Stimulated activated memory B cell treated with anti-CD40 and anti-IgM and Interleukin-4, amounts not matched to agents 10 μg/mL and 1 μg/mL and 100 μg/mL, for 72 hours (primary cell): ENCODE measurements at regions not wholly inside any gene's neighbourhood (a gene's known extent, or its start where the extent isn't known, plus 50 kb on each side); places are given as distances from the start of the nearest gene placed in this dataset.

Source experiments
- ATAC-seq: fragments of 150-1000 bp; cut with Tn5 transposase; 2 replicates; pipeline ENCODE4 v1.10.0; 2021
- H3K27ac Mint-ChIP-seq: one replicate; pipeline ENCODE4 v1.8.0; 2022; ENCODE audit warnings: mild to moderate bottlenecking, mixed read lengths
- H3K27me3 Mint-ChIP-seq: one replicate; pipeline ENCODE4 v1.8.0; 2022; ENCODE audit warnings: mixed read lengths
- H3K36me3 Mint-ChIP-seq: one replicate; pipeline ENCODE4 v1.8.0; 2022; ENCODE audit warnings: mixed read lengths
- H3K4me1 Mint-ChIP-seq: one replicate; pipeline ENCODE4 v1.8.0; 2022; ENCODE audit warnings: mixed read lengths
- H3K4me3 Mint-ChIP-seq: one replicate; pipeline ENCODE4 v1.8.0; 2022; ENCODE audit warnings: mild to moderate bottlenecking, moderate library complexity, mixed read lengths
- H3K9me3 Mint-ChIP-seq: one replicate; pipeline ENCODE4 v1.8.0; 2022; ENCODE audit warnings: mixed read lengths

GRCh38 chr1:184221087-184221486 lies 165.7 kb upstream of the C1orf21 start:
- Mint-ChIP-seq H3K4me1 (no peaks in the 10 kb centered on the region), H3K36me3 (no peaks in the 10 kb centered on the region), H3K9me3 (no peaks in the 10 kb centered on the region), H3K4me3 (no peak overlapping the region), H3K27ac (no peak overlapping the region), H3K27me3 (peaks cover 19% of the 10 kb centered on the region)
- no peak for ATAC-seq

DNA sequence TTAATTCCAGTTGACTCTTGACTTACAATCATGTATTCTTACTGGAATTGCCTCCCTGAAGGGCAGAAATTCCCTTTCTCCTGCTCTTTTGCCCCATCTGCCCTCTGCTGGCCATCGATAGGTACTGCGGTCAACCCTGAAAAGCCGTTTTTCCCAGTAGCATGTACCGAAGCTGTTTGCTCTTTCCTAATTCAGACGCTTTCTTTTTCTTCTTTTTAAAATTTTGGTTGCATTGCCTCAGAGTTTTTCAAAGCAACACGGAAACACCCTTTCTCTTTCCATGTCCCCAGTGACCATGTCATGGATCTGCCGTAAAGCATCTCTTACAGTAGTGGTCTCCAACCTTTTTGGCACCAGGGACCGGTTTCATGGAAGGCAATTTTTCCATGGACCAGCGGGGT lies 164.2 kb upstream of the C1orf21 start:
- ATAC-seq: no peak
- peaks cover 7% of the 10 kb centered on the region for H3K27me3 Mint-ChIP-seq
- H3K9me3 Mint-ChIP-seq: no peaks in the 10 kb centered on the region
- no peak overlapping the region for H3K4me3 Mint-ChIP-seq
- no peak overlapping the region for H3K27ac Mint-ChIP-seq
- no peaks in the 10 kb centered on the region for H3K36me3 Mint-ChIP-seq
- no peaks in the 10 kb centered on the region for H3K4me1 Mint-ChIP-seq

GRCh38 chr1:184223216-184223615 lies 163.6 kb upstream of the C1orf21 start:
- Mint-ChIP-seq H3K36me3 (no peaks in the 10 kb centered on the region), H3K4me3 (no peak overlapping the region), H3K4me1 (no peaks in the 10 kb centered on the region), H3K27me3 (peaks cover 7% of the 10 kb centered on the region), H3K9me3 (no peaks in the 10 kb centered on the region), H3K27ac (no peak overlapping the region)
- ATAC-seq: no peak

GRCh38 chr1:184225283-184226099 lies 161.3 kb upstream of the C1orf21 start:
- ATAC-seq: no peak
- peaks cover 7% of the 10 kb centered on the region for H3K27me3 Mint-ChIP-seq
- H3K4me3 Mint-ChIP-seq: no peak overlapping the region
- H3K4me1 Mint-ChIP-seq: no peaks in the 10 kb centered on the region
- no peak overlapping the region for H3K27ac Mint-ChIP-seq
- H3K9me3 Mint-ChIP-seq: peaks cover 2% of the 10 kb centered on the region
- H3K36me3 Mint-ChIP-seq: no peaks in the 10 kb centered on the region

DNA sequence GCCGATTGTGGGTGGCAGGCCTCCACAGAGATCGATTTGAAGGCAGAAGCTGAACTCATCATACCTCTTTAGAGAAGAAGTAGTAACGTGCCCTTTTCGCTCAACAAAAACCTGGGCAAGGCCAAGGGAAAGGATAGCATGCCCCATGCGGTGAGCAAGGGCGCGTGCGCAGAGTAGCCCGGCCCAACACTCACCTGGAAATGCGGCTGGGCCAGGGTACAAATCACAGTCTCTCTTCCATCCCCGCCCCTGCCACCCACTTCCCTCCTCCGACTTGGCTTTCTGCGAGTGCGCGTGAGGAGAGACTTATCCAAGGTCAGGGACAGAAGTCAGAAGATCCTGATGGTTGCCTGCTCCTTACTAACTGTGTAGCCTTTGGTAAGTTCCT lies 160.7 kb upstream of the C1orf21 start:
- Mint-ChIP-seq H3K27me3 (peaks cover 7% of the 10 kb centered on the region), H3K4me1 (no peaks in the 10 kb centered on the region), H3K27ac (no peak overlapping the region), H3K36me3 (no peaks in the 10 kb centered on the region), H3K9me3 (peaks cover 2% of the 10 kb centered on the region), H3K4me3 (no peak overlapping the region)
- ATAC-seq: no peak

- H3K4me1 Mint-ChIP-seq: no peaks in the 10 kb centered on the region
- no peak overlapping the region for H3K4me3 Mint-ChIP-seq
- peaks cover 2% of the 10 kb centered on the region for H3K9me3 Mint-ChIP-seq
- H3K36me3 Mint-ChIP-seq: no peaks in the 10 kb centered on the region
- H3K27ac Mint-ChIP-seq: no peak overlapping the region
- no peak for ATAC-seq
- H3K27me3 Mint-ChIP-seq: peaks cover 6% of the 10 kb centered on the region
Measured at GRCh38 chr1:184228558-184228957, 158.3 kb upstream of the C1orf21 start.

DNA sequence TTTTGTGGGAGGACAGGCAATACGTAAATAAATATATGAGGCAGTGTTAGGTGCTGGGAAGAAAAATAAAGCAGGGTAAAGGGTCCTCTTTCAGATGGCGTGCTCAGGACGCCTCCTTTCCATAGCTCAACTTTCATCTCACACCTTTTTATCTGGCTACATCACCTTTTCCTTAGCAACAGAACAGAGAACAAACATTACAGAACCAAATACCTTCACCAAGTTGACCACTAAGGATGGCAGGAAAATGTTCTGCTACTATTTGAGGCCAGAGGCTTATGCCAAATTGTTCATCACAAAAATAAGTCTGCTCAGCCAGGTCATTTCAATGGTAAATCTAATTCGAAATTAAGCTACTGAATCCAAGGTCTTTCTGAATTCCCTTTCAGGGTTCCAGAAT lies 149.2 kb upstream of the C1orf21 start:
- no peak overlapping the region for H3K27ac Mint-ChIP-seq
- no peak for ATAC-seq
- no peaks in the 10 kb centered on the region for H3K4me1 Mint-ChIP-seq
- H3K36me3 Mint-ChIP-seq: no peaks in the 10 kb centered on the region
- peaks cover 4% of the 10 kb centered on the region for H3K9me3 Mint-ChIP-seq
- H3K27me3 Mint-ChIP-seq: peaks cover 14% of the 10 kb centered on the region
- no peak overlapping the region for H3K4me3 Mint-ChIP-seq

GRCh38 chr1:184241446-184241845 lies 145.4 kb upstream of the C1orf21 start:
- ATAC-seq: no peak
- Mint-ChIP-seq H3K27ac (no peak overlapping the region), H3K4me3 (no peak overlapping the region)

DNA sequence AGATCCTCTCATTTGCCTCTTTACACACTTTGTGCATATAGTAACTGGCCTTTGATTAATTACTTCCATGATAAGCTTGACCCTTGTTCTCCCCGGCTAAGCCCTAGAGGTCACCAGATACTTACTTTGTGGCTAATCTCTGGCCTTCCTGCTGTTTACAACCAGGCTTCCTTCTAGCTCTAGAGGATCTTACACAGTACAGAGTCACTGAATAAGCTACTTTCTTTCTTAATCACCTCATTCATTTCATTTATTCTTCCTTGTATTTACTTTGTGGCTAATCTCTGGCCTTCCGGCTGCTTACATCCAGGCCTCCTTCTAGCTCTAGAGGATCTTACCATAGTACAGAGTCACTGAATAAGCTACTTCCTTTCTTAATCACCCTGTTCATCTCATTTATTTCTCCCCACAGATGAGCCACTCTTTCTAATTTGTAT lies 144.3 kb upstream of the C1orf21 start:
- Mint-ChIP-seq H3K4me1 (no peaks in the 10 kb centered on the region), H3K27me3 (no peaks in the 10 kb centered on the region), H3K9me3 (peaks cover 3% of the 10 kb centered on the region), H3K4me3 (no peak overlapping the region), H3K36me3 (no peaks in the 10 kb centered on the region), H3K27ac (no peak overlapping the region)
- ATAC-seq: no peak

More at GRCh38 chr1:184241446-184241845, 145.4 kb upstream of the C1orf21 start:
- Mint-ChIP-seq H3K36me3 (no peaks in the 10 kb centered on the region), H3K27me3 (no peaks in the 10 kb centered on the region), H3K4me1 (no peaks in the 10 kb centered on the region), H3K9me3 (peaks cover 3% of the 10 kb centered on the region)

GRCh38 chr1:184244962-184245361 lies 141.9 kb upstream of the C1orf21 start:
- no peak for ATAC-seq
- Mint-ChIP-seq H3K9me3 (peaks cover 7% of the 10 kb centered on the region), H3K27ac (no peak overlapping the region), H3K27me3 (peaks cover 11% of the 10 kb centered on the region), H3K36me3 (no peaks in the 10 kb centered on the region), H3K4me1 (no peaks in the 10 kb centered on the region), H3K4me3 (no peak overlapping the region)

DNA sequence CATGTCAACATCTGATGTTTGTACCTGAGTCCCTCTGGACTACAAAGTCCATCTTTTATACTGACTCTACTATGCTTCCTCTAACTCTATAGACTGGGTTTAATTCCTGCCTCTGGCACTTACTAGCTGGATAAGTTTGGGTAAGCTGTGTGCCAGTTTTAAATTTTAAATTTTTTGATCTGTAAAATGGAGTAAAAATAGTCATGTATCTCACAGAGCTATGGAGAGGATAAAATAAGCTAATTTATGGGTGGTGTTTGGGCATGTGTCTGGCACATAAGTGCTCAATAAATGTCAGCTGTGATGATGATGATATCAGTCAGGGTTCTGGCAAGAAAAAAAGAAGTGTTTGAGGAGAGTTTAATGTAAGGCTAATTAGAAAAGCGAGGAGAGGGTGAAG lies 139.2 kb upstream of the C1orf21 start:
- Mint-ChIP-seq H3K27ac (no peak overlapping the region), H3K9me3 (peaks cover 7% of the 10 kb centered on the region), H3K36me3 (no peaks in the 10 kb centered on the region), H3K4me3 (no peak overlapping the region), H3K27me3 (peaks cover 11% of the 10 kb centered on the region), H3K4me1 (no peaks in the 10 kb centered on the region)
- no peak for ATAC-seq

GRCh38 chr1:184253921-184254320 lies 132.9 kb upstream of the C1orf21 start:
- H3K4me1 Mint-ChIP-seq: no peaks in the 10 kb centered on the region

GRCh38 chr1:184254849-184255248 lies 132.0 kb upstream of the C1orf21 start:
- peak; percentile 25 for ATAC-seq
- Mint-ChIP-seq H3K27me3 (no peaks in the 10 kb centered on the region), H3K36me3 (no peaks in the 10 kb centered on the region), H3K27ac (no peak overlapping the region), H3K4me3 (no peak overlapping the region), H3K4me1 (no peaks in the 10 kb centered on the region), H3K9me3 (peaks cover 3% of the 10 kb centered on the region)

More at GRCh38 chr1:184253921-184254320, 132.9 kb upstream of the C1orf21 start:
- no peak overlapping the region for H3K4me3 Mint-ChIP-seq
- H3K36me3 Mint-ChIP-seq: no peaks in the 10 kb centered on the region
- H3K27me3 Mint-ChIP-seq: peaks cover 9% of the 10 kb centered on the region
- H3K27ac Mint-ChIP-seq: no peak overlapping the region
- H3K9me3 Mint-ChIP-seq: peaks cover 6% of the 10 kb centered on the region
- ATAC-seq: no peak

- H3K4me1 Mint-ChIP-seq: no peaks in the 10 kb centered on the region
- no peak for ATAC-seq
- no peaks in the 10 kb centered on the region for H3K27me3 Mint-ChIP-seq
- H3K4me3 Mint-ChIP-seq: no peak overlapping the region
- H3K27ac Mint-ChIP-seq: no peak overlapping the region
- H3K9me3 Mint-ChIP-seq: peaks cover 3% of the 10 kb centered on the region
- no peaks in the 10 kb centered on the region for H3K36me3 Mint-ChIP-seq
Measured at GRCh38 chr1:184255560-184255959, 131.3 kb upstream of the C1orf21 start.

GRCh38 chr1:184257873-184258272 lies 129.0 kb upstream of the C1orf21 start:
- Mint-ChIP-seq H3K9me3 (peaks cover 3% of the 10 kb centered on the region), H3K27ac (no peak overlapping the region), H3K36me3 (no peaks in the 10 kb centered on the region), H3K4me1 (no peaks in the 10 kb centered on the region), H3K27me3 (no peaks in the 10 kb centered on the region), H3K4me3 (no peak overlapping the region)
- ATAC-seq: no peak

DNA sequence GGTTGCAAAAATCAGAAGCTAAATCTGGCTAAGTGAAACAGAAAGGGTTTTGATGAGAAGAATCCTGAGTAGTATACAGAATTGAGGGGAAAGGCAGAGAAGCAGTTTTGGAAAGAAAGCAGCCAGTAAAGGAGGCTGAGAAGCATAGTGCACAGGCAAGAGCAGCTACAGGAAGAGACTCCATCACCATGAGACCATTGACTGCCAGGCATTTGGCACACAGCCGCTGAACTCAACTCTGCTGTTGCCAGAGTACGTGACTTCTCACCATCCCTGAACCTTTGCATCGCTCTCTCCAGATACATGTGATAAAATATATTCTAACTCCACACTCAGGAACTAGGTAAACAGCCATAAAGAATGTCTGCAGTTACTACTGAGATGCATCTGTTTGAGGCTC lies 128.3 kb upstream of the C1orf21 start:
- Mint-ChIP-seq H3K27me3 (no peaks in the 10 kb centered on the region), H3K4me1 (no peaks in the 10 kb centered on the region)

More for the DNA sequence above, 128.3 kb upstream of the C1orf21 start:
- no peak overlapping the region for H3K27ac Mint-ChIP-seq
- peaks cover 3% of the 10 kb centered on the region for H3K9me3 Mint-ChIP-seq
- H3K4me3 Mint-ChIP-seq: no peak overlapping the region
- no peak for ATAC-seq
- H3K36me3 Mint-ChIP-seq: no peaks in the 10 kb centered on the region
